Left ventricle myocardium superior (tissue), 1 donor: ENCODE measurements at regions not wholly inside any gene's neighbourhood (a gene's known extent, or its start where the extent isn't known, plus 50 kb on each side); places are given as distances from the start of the nearest gene placed in this dataset.
A peak's percentile ranks its signal among the peaks of the same experiment; 100 is the strongest.

ENCODE experiments used
- ATAC-seq: fragments of 200-7000 bp; cut with Tn5 transposase; one replicate; pipeline ENCODE4 v1.9.1; 2020; ENCODE audit warnings: mild to moderate bottlenecking, moderate library complexity
- DNase-seq: peaks from one replicate; pipeline ENCODE4 v3.0.0-alpha.2; 2020
- intact Hi-C: fragments of 100-400 bp; cut with micrococcal nuclease; formaldehyde crosslinking; loops from one replicate; pipeline ENCODE4 v1.11.0; 2022
- donor health status: DM: no; HTN: yes; CAD: no; lungs with severe emphysema.

GRCh38 chr2:71743995-71744675 is 290.8 kb downstream of the DYSF start:
- intact Hi-C loops, result no loop called here
- ATAC-seq, result peak; percentile 18
- no peak for DNase-seq

GRCh38 chr2:71742953-71743601 is 289.7 kb downstream of the DYSF start:
- ATAC-seq (peak; percentile 90), DNase-seq (peak; percentile 76)
- intact Hi-C loops, result no loop called here

DNA sequence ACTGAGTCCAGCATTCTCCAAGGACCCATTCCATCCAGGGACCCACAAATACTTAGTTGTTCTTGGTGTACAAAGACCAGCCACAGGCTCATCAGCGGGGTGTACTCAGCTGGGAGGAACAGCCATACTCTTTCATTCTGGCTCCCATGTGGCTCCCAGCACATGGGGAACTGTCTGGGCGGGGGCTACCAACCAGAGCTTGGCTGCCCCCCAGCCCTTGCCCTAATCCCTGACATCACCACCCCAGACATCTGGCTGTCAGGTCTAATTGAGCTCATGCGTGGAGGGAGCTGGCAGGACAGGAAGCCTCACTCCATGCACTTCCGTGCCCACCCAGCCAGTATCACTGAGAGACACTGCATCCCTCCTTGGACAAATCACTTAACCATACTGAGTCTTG is 283.6 kb downstream of the DYSF start:
- peak; percentile 54 for ATAC-seq
- no peak for DNase-seq
- intact Hi-C loops, result no loop called here

GRCh38 chr2:71736091-71736861 is 282.9 kb downstream of the DYSF start:
- peak; percentile 58 for DNase-seq
- peak; percentile 82 for ATAC-seq

More at GRCh38 chr2:71736091-71736861, 282.9 kb downstream of the DYSF start:
- intact Hi-C loops, result no loop called here
